ENCODE measurements at regions not wholly inside any gene's neighbourhood (a gene's known extent, or its start where the extent isn't known, plus 50 kb on each side); places are given as distances from the start of the nearest gene placed in this dataset.
"Not testable (repeated sequence)": the region's sequence is repeated elsewhere in the genome, so short reads cannot be mapped to it uniquely, and the experiment has no call there.

DNA sequence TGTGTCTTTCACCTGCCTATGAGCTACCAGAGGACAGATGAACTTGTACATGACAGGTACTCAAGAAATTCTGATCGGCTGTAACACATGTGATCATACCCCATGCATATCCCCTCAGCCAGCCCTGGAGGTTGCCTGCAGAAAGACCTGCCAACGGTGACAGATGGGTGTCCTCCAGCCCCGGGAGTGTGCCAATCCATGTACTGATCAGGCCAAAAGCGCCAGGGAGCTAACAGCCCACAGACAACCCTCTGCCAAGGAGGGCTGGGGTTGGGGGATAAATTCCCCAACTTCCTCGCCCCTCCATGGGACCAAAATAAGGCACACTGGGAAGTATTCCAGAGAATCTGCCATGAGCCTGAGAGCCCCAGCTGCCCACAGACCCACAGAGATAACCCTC lies 189.4 kb downstream of the CCT6B start:
- DNase-seq: no peak

DNA sequence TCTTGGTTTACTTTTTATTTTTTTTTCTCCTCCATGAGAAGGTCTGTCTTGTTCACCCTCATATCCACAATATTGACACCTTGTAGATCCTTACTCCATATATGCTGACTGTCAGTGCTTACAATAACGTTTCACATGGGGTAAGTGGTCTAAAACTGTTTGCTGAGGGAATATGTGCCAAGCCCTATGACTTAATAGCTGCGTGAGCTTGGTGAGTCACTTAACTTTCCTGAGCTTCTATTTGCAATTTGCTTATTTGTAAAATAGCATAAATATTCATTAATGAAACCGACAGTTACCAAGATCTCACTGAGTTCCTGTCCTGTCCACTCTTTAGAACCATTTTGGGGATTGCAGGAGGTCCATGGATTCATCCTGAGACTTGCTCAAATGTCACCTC lies 190.7 kb downstream of the CCT6B start:
- DNase-seq: no peak

DNA sequence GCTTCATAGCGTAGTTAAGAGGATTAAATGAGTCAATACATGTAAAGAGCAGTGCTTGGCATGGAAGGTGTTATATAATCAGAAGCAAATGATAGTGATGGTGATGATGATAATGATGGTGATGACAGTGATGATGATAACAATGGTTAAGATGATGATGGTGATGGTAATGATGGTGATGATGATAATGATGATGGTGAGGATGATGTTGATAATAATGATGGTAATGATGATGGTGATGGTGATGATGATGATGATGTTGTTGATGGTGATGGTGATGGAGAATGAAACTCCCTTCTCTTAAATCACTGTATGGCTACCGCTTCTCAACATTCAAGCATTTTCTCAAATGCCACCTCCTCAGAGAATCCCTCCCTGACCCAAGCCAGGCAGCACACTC lies 190.5 kb downstream of the TMEM132E start:
- DNase-seq: no peak

DNA sequence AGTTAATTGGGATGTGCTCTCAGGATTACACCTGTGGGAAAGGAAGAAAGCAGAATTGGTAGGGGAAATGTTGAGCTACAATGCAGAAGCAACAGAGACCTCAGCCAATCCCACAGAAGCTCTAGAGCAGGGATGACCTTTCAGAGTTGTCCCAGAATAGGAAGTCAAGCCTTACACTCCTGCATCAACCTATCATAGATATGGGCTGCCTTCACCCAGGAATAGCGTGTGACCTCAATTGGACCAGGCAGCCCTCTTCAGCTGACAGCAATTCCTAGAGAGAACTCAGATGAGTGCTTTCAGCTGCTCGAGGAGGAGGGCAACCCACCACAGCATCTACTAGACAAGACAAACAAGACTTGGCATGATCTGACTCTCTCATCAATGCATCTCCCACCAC lies 189.7 kb downstream of the TMEM132E start:
- DNase-seq: no peak

DNA sequence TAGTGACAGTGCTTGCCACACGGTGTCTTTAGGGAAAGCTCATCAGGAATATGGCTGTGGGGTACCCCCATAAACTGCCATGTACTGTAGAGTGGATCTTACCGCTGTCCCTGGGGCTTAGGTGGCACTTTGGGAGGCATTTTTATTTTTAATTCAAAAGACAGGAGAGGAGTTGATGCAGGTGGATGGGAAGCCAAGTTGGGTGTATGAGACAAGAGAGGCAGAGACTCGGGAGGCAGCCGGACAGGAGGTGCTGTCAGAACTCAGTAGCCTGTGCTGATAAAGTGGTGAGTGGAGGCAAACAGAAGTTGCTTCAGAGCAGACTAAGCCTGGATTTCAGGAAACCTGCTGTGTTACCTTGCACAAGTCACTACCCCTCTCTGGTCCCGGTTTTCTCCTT lies 185.9 kb downstream of the TMEM132E start:
- DNase-seq: no peak

DNA sequence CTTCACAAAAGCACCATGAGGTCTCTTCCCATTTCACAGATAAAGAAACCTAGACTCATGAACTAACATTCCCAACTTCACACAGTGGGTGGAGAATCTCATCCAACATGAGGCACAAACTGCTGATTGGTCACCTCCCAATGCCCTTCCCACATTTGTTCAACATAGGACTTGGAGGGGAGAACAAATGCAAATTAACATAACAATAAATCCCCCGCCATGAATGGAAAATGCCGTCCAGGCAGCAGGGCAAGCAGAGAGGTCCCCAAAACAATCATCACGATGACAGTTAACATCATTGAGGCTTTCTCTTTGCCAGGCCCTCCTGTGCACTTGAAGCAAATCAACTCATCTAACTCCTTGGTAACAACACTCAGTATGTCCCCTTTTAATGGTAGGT lies 185.3 kb downstream of the TMEM132E start:
- DNase-seq: no peak

DNA sequence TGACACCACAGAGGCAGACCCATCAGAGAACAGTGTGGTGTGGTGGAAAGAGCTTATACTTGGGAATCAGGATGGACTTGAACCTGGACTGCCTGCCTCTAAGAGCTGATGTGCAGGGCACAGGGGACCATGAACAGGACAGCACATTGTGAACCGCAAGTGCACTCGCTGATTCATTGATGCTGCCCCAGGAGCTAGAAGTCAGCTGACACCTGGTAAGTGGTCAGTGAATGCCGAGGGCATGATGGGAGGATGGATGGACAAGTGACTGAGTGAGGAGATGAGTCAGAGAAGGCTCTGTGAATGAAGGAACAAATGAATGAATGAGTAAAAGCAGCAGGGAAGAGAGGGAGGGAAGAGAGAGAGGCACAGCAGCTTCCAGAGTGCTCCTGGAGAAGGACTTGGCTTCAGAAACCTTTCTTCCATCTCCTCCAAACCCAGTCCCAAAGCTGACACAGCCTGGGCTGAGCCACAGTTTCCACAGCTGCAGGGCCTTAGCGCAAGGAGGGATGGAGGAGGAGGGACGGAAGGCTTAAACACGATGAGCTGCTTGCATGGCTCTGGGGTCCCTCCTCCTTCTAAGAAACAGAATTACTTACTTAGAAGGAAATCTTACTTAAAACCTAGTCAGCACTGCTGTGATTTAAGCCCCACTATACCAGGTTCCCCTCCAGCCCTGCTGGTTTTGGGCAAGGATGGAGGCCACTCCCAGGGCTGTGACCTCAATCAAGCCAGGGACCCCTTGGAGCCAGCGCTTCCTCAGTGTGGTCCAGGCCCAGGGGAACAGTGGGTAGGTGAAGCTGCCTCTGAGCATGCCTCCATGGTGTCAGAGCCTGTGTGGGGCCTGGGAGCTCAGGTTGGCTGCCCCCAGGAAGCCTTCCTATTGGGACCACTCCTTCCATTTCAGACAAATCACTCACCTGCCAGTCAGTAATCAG lies 184.6 kb downstream of the TMEM132E start:
- DNase-seq: no peak

DNA sequence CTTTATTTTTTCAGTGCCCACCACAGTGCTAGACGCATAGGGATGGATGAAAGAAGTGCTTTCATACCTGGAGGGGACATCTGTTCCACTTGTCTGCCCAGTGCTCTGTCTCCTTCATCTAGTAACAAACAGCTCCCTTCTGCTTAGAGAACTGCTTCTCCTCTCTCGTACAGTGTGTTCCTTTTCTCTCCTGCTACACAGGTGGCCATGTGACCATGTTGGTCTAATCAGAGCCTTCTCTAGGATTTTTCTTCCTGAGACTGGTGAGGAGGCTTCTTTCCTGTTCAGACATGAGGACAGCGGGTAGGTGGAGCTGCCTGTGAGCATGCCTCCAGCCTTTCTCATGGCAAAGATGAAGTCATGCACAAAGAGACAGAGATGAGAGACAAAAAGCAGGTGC lies 182.7 kb downstream of the TMEM132E start:
- no peak for DNase-seq

DNA sequence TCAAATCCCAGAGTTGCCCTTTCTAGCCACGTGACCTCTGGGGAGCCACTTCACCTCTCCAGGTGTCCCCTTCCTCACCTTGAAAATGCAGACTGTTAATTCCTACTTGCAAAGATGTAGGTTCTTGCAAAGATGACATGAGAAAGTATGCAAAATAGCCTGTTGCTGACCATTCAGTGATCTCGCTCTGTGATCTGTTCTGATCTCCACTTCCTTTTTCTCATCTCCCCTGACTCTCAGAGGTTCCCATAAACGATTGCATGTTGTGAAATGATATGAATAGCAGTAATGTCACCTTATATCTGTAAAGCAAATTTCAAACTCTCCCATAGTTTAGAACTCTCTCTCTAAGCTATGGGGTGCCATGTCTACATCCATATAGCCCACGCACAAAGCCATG lies 182.3 kb downstream of the TMEM132E start:
- no peak for DNase-seq

DNA sequence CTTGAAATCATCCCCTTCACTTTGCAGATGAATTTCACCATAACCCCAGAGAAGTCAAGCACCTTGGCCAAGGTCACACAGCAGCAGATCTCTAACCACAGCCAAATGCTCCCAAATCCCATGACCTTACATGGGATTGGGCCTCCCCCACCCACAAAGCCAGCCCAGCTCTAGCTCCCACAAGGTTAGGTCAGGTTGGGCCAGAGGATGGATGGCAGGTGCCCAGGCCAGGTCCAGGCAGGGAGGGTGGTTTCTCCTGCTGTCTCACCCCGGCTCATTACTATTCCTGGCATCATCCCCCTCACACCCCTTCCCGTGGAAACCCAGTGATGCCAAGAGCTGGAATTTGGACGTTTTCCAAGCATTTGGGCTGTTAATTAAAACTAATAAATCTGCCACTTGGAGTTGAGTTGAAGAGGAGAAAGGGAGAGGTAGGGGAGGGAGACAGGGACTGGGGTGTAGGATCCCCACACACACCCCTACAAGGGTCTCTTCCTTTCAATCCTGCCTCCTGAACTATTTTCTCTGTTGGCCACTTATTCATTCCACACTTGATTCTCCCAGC lies 181.6 kb downstream of the TMEM132E start:
- DNase-seq: no peak

DNA sequence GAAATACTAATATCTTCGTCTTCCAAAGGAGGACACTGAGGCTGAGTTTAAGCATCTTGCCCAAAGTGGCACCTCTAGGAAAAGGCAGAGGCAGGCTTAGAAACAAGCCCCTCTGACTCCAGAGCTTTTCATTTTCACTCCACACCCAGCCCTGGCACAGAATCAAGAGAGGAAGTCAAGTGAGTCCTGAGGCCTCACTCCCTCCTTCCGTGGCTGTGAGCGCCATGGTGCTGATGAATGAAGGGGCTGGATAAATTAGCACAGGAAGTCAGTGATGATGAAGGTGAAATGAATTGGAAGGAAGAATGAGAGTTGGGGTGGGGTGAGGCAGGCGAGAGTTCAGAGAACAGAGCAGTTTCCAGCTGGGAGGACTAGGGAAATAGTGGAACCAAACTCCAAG lies 179.3 kb downstream of the TMEM132E start:
- no peak for DNase-seq

DNA sequence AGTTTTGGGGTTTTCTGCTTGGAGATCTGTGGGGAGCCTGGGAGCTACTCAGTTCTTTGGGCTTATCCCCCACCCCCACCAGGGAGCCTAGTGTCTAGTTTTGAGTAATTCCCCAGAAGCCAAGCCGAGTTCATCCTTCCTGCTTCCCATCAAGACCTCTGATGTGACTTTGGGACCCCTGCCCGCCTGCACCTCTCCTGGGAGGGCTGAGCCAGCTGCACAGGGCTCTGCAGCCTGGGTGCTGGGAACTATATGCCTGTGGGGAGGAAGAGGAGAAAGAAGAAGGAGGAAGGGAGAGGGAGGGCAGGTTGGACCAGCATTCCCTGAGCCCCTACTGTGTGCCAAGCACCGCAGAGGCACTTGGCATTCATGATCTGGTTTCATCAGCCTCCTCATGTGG lies 178.9 kb downstream of the TMEM132E start:
- no peak for DNase-seq

DNA sequence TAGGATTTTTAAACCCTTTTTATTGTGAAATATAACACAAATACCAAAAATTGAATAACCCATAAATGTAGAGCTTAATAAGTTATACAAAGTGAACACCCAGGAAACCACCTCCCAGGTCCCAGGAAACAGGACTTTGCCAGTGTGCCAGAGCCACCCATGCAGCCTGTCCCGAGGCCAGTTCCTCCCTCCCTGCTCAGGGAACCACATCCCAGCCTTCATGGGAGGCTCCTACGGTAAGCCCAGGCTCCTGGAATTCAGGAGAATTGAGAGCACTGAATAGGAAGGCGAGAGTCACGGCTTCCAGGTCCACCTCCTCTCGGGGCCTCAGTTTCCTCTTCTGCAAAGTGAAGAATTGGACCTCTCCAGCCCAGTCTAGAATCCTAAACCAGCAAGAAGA lies 178.2 kb downstream of the TMEM132E start:
- DNase-seq: no peak

DNA sequence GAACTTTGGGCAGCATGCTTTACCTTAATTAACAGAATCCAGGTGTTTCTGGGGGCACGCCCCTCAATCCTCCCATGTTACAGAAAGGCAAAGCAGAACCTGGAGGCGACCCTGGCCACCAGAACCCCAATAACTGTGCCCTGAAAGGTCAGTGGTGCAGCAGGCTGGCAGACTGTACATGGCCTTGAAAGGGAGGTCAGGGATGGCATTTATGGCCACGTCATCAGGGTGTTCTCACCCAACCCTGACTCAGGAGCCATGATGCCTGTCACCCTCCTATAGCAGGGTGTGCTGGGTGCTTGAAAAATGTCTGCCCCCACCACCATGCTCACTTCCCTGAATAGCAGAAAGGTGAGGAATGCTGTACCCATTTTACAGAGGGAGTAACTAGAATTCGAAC lies 177.7 kb downstream of the TMEM132E start:
- no peak for DNase-seq

DNA sequence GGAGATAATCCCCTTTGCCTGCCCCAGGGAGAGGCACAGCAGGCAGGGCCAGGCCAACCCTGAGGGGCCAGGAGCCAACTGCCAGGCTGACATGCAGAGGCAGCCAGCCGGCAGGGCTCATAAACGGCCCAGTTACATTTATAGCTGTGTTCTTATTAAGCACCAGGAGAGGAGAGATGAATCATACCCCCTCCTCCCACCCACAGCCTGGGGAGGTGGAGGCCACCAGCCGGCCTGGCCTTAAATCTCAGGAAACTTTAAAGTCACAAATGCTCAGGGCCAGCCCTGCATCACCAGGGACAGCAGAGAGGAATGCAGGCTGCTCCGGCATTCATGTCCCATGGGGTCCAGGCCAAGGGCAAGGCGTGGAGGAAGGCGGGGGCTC lies 177.2 kb downstream of the TMEM132E start:
- no peak for DNase-seq

DNA sequence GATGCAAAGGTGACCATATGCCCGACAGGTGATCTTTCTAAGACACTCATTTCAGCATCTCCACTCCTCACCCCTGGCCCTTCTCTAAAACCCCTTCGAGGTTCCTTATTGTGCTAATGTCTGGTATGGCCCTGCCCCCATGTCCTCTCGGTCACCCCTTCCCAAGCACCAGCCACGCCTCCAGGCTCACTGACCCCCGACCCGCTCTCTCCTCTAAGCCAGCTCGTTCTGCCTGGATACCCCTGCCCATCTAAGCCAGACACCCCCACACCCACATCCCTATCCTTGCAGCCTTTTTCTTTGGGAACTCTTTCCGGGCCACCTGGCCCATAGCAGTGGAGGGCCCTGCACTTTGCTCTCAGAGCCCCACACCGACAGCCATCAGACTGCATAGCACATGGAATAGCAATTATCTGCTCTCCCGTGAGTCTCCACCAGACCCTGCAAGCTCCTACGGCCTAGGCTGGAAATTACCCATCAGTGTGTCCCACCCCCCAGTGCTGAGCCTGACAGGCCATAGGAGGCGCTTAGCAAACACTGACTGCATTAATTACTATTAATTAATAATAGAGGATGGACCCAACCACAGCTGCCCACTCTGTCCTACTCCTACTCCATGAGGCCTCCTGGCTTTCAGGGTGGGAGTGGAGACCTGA lies 176.7 kb downstream of the TMEM132E start:
- DNase-seq: no peak

DNA sequence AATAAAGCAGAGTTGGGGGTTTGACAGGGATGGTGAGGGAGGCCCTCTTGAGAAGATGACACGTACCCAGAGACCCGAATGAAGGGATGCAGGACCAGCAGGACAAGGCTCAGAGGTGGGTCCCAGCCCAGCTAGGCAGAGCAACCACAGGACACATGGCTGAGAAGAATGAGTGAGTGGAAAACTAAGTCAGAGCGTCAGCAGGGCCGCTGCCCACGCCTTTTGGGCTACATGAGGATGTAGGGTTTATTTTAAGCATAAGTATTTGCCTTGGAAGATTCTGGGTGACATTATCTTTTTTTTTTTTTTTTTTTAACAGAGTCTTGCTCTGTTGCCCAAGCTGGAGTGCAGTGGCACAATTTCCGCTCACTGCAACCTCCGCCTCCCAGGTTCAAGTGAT lies 176.0 kb downstream of the TMEM132E start:
- DNase-seq: no peak

DNA sequence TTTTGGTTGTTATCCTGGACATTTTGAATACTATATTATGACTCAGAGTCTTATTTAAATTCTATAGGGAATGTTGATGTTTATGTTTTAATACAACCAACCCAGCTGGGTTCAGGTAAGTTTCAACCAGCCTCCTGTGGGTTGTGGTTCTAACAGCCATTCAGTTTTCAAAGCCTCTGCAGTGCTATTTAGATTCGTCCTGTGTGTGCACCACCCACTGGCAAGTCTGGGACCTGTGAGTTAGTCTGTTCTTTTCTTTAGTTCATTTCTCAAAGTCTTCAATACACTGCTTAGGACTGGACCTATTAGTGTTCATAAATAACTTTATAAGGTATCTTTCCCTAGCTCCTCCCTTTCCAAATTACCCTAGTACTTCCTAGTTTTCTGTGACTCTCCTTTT lies 170.6 kb downstream of the TMEM132E start:
- DNase-seq: no peak

DNA sequence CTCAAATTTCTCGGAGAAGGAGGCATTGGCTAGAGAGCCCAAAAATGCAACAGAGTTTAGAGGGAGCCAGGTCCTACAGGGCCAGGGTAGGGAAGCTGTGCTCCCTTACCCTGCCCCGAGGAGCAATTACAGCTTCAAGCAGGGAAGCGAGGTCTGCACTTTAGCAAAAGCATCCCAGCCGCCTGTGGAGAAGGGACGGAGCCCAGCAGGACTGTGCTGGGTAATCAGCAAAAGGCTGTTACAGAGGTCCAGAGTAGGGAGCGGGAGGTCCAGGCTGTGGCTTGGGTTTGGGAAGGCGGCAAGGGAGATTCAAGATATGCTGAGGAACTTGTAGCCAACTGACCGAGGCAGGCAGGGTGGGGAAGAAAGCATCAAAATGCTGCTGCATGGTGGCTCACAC lies 162.6 kb downstream of the TMEM132E start:
- DNase-seq: no peak

DNA sequence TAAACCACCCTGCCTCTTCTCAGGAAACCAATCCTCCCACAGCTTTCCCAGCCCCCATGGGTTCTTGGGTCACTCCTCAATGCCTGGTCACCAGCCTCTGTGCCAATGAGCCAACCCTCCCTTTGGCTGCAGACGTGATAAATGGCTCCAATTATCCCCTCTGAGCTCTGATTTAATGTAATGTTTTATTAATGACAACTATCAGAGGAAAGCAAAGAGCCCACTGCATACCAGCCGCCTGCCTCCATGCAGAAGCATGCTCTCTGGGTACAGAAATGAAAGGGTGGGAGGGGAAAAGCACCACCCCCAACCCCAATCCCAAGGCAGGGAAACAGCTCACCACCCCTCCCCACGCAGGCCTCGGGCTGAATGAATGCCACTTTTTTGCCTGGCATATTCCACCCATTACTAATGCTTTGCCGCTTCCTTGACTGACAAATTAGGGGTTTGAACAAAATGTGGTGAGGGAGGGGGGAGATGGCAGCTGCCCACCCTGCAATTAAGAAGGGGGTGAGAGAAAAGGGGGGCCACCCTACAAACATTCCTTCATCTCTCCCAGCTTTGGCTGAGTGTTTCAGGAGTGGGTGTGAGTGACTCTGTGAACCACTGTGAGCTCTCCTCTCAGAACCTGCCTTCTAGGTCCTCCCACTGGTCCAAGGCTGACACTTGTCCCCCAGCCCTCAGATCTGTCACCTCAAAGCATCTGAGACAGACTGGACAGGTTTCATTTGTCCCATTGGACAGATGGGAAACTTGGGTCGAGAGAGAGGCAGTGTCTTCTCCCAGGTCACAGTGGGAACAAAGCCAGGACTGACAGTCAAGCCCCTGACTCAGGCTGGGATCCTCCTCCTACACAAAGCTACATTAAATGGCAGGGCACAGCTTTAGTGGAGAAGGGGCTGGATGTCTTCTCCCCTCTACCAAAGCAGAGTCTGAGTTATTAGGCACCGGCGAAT lies 161.5 kb downstream of the TMEM132E start:
- no peak for DNase-seq

DNA sequence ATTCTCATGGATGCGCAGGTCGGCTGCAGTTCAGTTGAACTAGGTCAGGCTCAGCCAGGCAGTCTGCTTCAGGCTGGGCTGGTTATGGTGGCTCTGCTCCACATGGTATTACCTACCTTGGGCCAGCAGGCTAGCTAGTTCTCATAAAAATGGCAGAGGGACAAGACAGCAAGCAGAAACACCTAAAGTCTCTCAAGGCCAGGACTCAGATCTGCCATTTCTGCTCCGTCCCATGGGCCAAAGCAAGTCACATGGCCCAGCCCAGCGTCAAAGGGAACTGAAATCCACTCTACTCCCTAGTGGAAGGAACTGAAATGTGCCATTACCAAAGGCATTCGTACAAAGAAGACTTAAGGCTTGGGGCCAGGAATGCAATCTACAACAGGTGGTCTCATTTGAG lies 160.0 kb downstream of the TMEM132E start:
- no peak for DNase-seq

DNA sequence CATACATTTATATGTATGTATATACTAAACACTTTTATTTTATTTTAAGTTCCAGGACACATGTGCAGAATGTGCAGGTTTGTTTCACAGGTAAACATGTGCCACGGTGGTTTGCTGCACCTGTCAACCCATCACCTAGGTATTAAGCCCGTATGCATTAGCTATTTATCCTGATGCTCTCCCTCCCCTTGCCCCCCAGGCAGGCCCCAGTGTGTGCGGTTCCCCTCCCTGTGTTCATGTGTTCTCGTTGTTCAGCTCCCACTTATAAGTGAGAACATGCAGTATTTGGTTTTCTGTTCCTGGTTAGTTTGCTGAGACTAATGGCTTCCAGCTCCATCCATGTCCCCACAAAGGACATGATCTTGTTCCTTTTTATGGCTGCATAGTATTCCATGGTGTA lies 158.3 kb downstream of the TMEM132E start:
- not testable (repeated sequence) for DNase-seq

DNA sequence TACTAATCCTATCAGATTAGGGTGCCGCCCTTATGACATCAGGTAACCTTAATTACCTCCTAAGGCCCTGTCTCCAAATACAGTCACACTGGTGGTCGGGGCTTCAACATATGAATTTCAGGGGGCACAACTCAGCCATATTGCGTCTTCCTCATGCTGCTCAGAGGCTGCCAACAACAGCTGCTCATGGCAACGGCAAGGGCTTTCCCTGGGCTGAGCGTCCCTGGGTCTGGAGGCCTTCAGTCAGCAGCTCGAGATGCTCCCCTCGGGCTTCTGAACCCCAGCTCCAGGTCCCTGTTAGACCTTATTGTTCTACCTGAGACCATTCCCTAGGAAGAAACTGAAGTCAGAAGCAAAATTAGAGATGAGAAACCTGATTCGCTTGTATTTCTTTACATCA lies 157.2 kb downstream of the TMEM132E start:
- no peak for DNase-seq
